ENCODE measurements at regions not wholly inside any gene's neighbourhood (a gene's known extent, or its start where the extent isn't known, plus 50 kb on each side); places are given as distances from the start of the nearest gene placed in this dataset.

- H3K4me3 ChIP-seq (ENCODE audit: low read length): no peak overlapping the region
- DNase-seq (ENCODE audit: low read depth): no peak
- TF ChIP-seq, protein P1, sequence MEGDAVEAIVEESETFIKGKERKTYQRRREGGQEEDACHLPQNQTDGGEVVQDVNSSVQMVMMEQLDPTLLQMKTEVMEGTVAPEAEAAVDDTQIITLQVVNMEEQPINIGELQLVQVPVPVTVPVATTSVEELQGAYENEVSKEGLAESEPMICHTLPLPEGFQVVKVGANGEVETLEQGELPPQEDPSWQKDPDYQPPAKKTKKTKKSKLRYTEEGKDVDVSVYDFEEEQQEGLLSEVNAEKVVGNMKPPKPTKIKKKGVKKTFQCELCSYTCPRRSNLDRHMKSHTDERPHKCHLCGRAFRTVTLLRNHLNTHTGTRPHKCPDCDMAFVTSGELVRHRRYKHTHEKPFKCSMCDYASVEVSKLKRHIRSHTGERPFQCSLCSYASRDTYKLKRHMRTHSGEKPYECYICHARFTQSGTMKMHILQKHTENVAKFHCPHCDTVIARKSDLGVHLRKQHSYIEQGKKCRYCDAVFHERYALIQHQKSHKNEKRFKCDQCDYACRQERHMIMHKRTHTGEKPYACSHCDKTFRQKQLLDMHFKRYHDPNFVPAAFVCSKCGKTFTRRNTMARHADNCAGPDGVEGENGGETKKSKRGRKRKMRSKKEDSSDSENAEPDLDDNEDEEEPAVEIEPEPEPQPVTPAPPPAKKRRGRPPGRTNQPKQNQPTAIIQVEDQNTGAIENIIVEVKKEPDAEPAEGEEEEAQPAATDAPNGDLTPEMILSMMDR (conservative IDR thresholded peaks at IDR 0.05; ENCODE audit: low read depth, low read length): no peak
Measured at GRCh38 chr18:24678107-24678506, 217.7 kb downstream of the HRH4 start.

DNA sequence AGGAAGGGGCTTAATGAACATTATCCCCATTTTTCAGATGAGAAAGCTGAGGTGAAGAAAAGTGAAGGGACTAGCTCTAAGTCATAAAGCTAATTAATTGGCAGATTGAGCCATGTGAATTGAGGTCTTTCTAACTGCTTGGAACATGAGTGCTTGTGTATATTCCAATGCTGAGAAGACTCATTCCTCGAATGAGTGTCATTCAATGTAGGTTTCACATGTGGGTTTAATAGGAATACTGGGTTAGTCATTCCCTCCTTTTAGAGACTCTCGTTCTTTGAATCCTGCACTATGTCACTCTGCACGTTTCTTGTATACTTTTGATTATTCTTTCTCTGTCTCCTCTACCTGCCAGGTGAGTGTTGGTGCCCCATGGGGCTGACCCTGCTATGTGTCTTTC lies 218.2 kb downstream of the HRH4 start:
- no peak for DNase-seq (ENCODE audit: low read depth)
- TF ChIP-seq, protein P1 (conservative IDR thresholded peaks at IDR 0.05; ENCODE audit: low read depth, low read length): no peak
- H3K4me3 ChIP-seq (ENCODE audit: low read length): no peak overlapping the region

GRCh38 chr18:24679062-24679461 lies 218.6 kb downstream of the HRH4 start:
- H3K4me3 ChIP-seq (ENCODE audit: low read length): no peak overlapping the region
- DNase-seq (ENCODE audit: low read depth): no peak
- TF ChIP-seq, protein P1 (conservative IDR thresholded peaks at IDR 0.05; ENCODE audit: low read depth, low read length): no peak

DNA sequence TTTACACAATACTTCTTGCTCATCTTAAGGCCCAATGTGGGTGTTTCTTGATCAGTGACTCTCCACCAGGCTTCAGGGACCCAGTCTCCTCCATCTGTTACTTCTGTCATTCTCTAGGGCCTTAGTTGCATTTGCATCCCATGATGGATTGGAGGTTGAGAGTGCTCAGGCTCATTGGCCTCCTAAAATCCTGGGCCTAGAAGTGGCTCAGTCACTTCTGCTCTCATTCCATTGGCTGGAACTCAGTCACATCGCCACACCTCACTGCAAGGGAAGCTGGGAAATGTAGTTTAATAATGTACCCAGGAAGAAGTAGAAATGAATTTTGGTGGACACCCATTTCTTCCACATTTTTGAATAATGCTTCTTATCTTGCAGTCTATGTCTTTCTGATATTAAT lies 223.5 kb downstream of the HRH4 start:
- no peak overlapping the region for H3K4me3 ChIP-seq (ENCODE audit: low read length)
- no peak for DNase-seq (ENCODE audit: low read depth)
- TF ChIP-seq, protein P1 (conservative IDR thresholded peaks at IDR 0.05; ENCODE audit: low read depth, low read length): no peak

DNA sequence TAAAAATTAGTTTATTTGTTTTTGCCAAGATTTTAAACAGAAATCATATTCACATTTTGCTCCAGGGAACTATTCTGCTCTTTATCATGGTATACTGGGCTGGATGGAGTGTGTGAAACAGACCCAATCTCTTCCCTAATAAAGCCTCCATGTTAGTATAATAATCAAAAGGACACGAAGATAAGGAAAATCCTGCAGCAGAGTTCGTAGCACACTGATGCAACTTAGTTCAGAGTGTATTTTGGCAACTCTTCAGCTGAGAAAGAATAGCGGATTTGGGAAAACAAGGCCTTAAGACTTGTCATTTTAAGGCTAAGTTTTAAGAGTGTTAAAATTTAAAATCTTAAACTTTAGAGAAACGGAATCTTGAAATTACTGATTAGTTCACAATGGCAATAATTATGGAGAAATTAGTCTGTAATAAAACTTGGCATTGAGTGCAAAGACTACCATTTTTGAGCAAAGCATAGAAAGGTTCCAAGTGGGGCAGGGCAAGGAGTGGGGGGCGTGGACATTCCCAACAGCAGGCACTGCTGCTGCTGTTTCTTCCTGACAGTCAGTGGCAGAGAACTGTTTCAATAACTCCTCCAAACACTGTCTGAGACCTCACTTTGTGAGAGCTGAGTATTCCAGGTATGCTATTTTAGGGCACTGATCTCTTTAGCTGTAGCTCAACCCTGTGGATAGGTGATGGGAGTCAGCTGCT lies 225.0 kb downstream of the HRH4 start:
- DNase-seq (ENCODE audit: low read depth): no peak
- TF ChIP-seq, protein P1 (conservative IDR thresholded peaks at IDR 0.05; ENCODE audit: low read depth, low read length): no peak

GRCh38 chr18:24695168-24695567 lies 234.7 kb downstream of the HRH4 start:
- TF ChIP-seq, protein P1 (conservative IDR thresholded peaks at IDR 0.05; ENCODE audit: low read depth, low read length): no peak

More for the DNA sequence above, 225.0 kb downstream of the HRH4 start:
- no peak overlapping the region for H3K4me3 ChIP-seq (ENCODE audit: low read length)

DNA sequence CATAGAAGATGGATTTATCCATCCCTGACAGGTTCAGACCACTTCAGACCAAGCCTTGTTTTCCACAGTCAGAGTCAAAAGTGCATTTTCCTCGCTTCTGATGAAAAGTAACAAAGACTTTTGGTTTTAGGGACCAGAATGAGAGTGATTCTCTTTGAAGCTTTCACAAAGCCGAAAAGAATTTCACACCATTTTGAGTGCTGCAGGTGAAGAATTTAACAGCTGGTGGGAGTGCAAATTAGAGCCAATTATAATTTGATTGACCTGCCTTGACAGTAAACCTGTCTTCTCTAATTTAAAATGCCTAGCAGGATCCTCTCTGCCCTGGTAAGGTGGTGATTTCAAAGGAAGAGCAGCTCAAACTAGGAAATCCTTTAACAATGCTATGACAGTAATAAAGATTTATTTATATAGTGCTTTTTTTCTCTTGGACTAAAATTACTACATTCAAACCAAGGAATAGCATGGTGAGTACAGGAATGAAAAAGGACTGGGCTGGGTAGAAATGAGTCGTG lies 241.6 kb downstream of the HRH4 start:
- no peak for DNase-seq (ENCODE audit: low read depth)
- TF ChIP-seq, protein P1 (conservative IDR thresholded peaks at IDR 0.05; ENCODE audit: low read depth, low read length): no peak
- H3K4me3 ChIP-seq (ENCODE audit: low read length): no peak overlapping the region

More at GRCh38 chr18:24695168-24695567, 234.7 kb downstream of the HRH4 start:
- no peak overlapping the region for H3K4me3 ChIP-seq (ENCODE audit: low read length)
- no peak for DNase-seq (ENCODE audit: low read depth)

Data from retinal pigment epithelial cell (primary cell).